Right lung (tissue), 2 donors: ENCODE measurements at regions not wholly inside any gene's neighbourhood (a gene's known extent, or its start where the extent isn't known, plus 50 kb on each side); places are given as distances from the start of the nearest gene placed in this dataset.

Experiments used
- DNase-seq, 2 donors: peaks; one replicate each; pipeline ENCODE4 v3.0.0-alpha.2; 2013

DNA sequence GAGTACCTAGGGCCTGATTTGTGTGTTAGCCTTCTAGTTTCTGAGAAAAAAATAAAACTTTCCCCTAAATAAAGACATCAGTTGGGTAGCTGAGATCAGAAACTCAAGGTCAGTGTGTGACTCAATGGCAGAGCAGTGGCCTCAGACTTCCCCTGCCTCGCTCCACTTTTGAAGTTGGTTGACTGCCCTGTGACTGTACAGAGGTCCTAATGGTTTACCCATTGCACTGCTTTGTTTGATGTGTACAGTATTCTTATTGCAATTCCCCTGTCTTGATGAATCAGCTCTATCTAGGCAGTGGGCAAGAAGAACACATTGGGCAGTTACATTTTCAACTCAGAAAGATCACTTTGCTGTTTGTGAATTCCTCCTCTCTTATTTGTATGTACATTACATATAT, 315.7 kb downstream of the KCNS3 start:
- DNase-seq = no peak

- peak in 1 of 2 donors; percentile 32 for DNase-seq
Measured at GRCh38 chr2:18186816-18187613, 308.5 kb downstream of the KCNS3 start.

DNA sequence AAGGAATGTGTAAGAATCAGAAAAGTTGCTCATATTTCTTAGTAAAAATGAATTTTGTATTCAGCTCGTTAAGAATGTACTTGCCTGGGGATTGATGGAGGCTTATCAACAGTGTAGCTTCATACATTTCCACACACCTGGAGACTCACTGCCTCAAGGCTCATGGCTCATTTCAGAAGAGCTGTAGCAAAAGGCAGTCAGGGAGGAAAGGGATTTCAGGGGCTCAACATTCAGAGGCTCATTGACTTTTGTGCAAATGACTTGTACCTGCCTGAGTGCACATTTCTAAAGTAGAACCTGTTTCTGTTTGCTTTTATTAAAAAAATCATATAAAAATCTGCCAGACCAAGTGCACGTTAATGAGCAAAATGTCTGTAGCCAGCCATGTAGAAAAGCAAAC, 304.4 kb downstream of the KCNS3 start:
- DNase-seq = no peak

DNA sequence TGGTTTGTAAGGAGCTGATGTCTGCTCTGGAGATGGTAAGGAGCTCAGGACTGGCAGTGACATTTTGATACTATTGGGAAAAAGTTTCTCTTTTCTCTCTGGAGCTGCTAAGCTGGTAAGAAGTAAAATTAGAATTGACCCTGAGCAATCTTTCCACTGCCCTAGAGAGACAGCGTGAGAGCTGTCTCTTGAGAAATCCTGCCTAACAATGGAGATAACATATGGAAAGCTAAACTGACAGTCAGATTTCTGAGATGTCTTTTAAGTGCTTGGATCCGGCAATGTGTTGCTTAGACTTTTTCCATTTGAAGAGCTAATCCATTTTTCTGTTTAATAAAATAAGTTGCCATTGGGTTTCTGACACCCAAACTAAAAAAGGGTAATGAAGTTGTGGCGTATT, 302.4 kb downstream of the KCNS3 start:
- peak; percentile 61 to 65 for DNase-seq

DNA sequence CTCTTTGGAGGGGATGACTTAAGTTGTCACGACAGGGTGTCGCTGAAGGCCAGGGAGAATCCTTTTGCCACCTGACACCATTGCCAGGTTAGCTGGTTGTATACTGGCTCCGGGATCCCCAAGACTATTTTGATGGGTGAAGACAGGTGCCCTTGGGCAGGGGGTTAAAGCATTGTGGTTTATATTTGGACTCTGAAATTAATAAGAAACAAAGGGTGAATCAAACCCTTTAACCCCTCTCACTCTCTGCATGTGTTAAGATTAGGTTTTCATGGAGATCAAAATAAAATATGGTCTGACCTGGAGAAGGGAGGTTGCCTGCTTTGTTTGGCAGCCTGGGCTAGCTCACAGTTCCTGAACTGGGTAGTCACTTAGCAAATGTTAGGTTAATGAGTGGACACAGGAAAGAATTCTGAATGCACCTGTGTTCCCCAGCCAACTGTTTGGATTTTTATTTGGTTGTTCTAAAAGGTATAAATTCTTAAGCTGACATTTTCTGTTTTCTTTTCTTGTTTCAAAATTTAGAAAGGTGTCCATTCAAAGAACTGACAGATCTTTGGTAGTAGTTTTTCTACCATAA, 301.7 kb downstream of the KCNS3 start:
- no peak for DNase-seq

- no peak for DNase-seq
Measured at GRCh38 chr2:18178736-18179349, 300.4 kb downstream of the KCNS3 start.

GRCh38 chr2:18176679-18177215, 298.3 kb downstream of the KCNS3 start:
- no peak for DNase-seq

DNA sequence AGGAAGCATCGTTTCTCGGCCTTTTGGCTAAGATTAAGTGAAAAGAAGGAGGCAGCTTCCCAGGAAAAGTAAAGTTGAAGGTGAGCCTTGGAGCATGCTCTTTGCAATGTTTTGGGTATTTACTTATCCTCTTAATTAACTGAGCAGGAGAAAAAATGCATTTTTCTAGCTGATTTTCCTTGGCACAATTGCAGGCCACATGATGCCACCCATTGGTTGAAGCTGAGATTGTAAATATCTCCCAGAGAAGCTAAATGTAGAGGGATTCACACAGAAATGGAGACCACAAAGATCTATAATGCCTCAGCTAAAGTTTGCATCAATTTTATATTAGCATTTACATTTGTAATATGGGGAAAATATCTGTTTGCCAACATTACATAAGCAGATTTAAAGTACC, 294.1 kb downstream of the KCNS3 start:
- DNase-seq = no peak

- DNase-seq = peak in 1 of 2 donors; percentile 43
Measured at GRCh38 chr2:18171191-18172139, 293.0 kb downstream of the KCNS3 start.

DNA sequence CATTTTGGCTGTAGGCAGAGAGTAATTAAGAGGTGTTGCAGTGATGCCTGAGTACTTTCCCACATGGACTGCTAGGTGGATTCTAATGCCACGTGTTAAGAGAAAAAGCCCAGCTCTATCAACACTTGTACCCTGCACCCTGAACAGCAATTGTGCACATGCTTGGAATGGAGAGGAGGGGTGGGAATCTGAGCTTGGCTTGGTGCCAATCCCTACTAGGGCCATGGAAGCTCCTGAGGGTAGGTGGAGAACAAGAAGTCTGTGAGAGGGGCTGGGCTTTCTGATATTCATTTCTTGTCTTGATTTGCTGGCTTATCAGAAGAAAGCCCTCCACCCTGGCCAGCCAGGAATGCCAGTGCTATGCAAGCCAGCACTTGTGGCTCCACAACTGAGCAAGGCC, 292.2 kb downstream of the KCNS3 start:
- DNase-seq = no peak

DNA sequence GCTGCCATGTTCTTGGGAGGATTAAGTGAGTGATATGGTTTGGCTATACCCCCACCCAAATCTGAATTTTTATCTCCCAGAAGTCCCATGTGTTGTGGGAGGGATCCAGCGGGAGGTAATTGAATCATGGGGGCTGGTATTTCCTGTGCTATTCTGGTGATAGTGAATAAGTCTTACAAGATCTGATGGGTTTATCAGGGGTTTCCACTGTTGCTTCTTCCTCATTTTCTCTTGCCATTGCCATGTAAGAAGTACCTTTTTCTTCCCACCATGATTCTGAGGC, 291.4 kb downstream of the KCNS3 start:
- no peak for DNase-seq

GRCh38 chr2:18169121-18169892, 290.8 kb downstream of the KCNS3 start:
- no peak for DNase-seq

GRCh38 chr2:18167871-18168270, 289.4 kb downstream of the KCNS3 start:
- no peak for DNase-seq

DNA sequence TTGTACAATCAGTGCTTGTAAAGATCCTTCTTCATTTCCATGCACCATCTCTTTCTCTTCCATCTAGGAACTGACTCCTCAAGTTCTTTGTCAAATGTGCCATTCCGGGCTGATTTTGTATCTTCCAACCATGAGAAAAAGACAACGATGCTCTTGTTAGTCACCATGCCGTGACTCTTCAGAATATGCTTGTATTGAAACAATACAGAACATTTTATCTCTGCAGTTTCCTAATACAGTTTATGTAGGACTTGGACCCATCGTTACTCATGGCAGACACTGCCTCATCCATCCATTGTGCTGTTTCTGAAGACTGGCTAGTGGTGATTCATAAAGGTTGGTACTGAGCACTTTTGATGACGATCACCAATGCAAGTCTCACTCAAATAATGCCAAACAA, 283.2 kb downstream of the KCNS3 start:
- DNase-seq = no peak

DNA sequence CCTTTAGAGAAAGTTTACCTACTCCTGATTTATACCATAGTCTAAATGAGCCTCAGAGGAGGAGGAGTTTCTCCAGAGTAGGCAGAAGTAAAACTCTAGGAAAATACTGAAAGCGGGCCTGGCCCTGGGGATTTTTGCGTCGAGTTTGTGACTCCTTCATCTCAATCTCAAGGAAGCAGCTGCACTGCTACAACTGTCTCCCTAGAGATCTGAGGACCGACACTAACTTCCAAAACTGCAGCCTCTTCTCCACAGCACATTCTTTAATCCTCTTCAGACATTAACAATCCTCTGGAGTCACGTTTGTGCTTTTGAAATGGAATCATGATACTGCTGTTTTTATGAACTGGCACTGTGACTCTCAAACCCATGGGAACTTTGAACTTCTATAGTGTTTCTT, 281.4 kb downstream of the KCNS3 start:
- no peak for DNase-seq

GRCh38 chr2:18156421-18156820, 278.0 kb downstream of the KCNS3 start:
- no peak for DNase-seq

DNA sequence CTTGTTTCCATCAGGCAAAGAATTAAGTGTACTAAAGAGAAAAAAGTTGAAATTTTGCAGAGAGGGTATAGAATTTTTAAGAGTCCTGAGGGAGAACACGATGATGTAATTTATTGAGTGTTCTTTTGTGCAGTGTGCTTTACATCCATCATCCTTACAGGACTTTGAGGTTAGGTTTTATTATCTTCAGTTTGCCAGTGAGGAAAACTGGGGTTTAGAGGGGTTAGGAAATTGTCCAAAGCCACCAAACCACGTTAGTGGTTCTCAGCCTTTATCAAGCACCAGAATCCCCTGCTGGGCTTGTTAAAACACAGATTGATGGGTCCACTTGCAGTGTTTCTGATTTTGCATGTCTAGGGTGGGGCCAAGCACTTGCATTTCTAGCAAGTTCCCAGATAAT, 277.5 kb downstream of the KCNS3 start:
- DNase-seq = no peak

GRCh38 chr2:18154812-18155211, 276.3 kb downstream of the KCNS3 start:
- no peak for DNase-seq

DNA sequence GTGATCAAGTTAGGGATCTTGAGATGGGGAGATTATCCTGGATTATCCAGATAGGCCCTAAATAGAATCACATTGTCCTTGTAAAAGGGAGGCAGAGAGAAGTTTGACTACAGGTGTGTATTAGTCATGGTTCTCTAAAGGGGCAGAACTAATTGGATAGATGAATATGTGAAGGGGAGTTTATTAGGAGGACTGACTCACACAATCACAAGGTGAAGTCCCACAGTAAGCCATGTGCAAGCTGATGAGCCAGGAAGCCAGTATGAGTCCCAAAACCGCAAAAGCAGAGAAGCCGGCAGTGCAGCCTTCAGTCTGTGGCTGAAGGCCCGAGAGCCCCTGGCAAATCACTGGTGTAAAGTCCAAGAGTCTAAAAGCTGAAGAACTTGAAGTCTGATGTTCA, 275.8 kb downstream of the KCNS3 start:
- DNase-seq = no peak

GRCh38 chr2:18153741-18154140, 275.3 kb downstream of the KCNS3 start:
- no peak for DNase-seq

- DNase-seq = no peak
Measured at GRCh38 chr2:18151237-18151636, 272.8 kb downstream of the KCNS3 start.
